ENCODE measurements at regions not wholly inside any gene's neighbourhood (a gene's known extent, or its start where the extent isn't known, plus 50 kb on each side); places are given as distances from the start of the nearest gene placed in this dataset.

- TF ChIP-seq MAX (IDR thresholded peaks at IDR 0.05; ENCODE audit: low read depth) (no peak), EZH2phosphoT487 (IDR thresholded peaks at IDR 0.05; ENCODE audit: borderline replicate concordance, low read depth) (no peak), YY1 (IDR thresholded peaks at IDR 0.05; ENCODE audit: low read depth) (no peak), FOSL2 (IDR thresholded peaks at IDR 0.05; ENCODE audit: borderline replicate concordance, low read depth) (no peak), FOXM1 (IDR thresholded peaks at IDR 0.05; ENCODE audit: low read depth) (no peak), TCF12 (IDR thresholded peaks at IDR 0.05) (no peak), SMC3 (IDR thresholded peaks at IDR 0.05; ENCODE audit: low read depth, low read length) (no peak), SIN3A (IDR thresholded peaks at IDR 0.05; ENCODE audit: borderline replicate concordance, low read depth, low read length) (no peak), FOXJ3 (CRISPR knock-in tag; IDR thresholded peaks at IDR 0.05) (no peak), CHD2 (IDR thresholded peaks at IDR 0.05; ENCODE audit: low read length, partially characterized antibody) (no peak), GABPA (IDR thresholded peaks at IDR 0.05; ENCODE audit: low read depth) (no peak), RCOR1 (IDR thresholded peaks at IDR 0.05; ENCODE audit: low read length) (no peak)
Observed at GRCh38 chr6:44625996-44626395, 238.5 kb downstream of the CDC5L start (continued).

- H3F3A ChIP-seq (replicated peaks; ENCODE audit: insufficient read depth) = no peaks in the 10 kb centered on the region
- 93% methylated on average over 6 of the region's 9 CpGs for WGBS (ENCODE audit: low lambda C conversion rate)
- DNase-seq = no peak
- no peak overlapping the region for H3K4me3 ChIP-seq (ENCODE audit: low read depth in 2 of 2, low read length in 1 of 2)
- no peak overlapping the region for H3K27ac ChIP-seq (ENCODE audit: low read depth in 2 of 2, low read length in 1 of 2)
- H2AFZ ChIP-seq (ENCODE audit: low read depth) = no peak overlapping the region
- H3K9ac ChIP-seq = no peak overlapping the region
- H4K20me1 ChIP-seq (ENCODE audit: insufficient read depth) = no peaks in the 10 kb centered on the region
- no peaks in the 10 kb centered on the region for H3K79me2 ChIP-seq (ENCODE audit: insufficient read depth)
- TF ChIP-seq MXI1 (IDR thresholded peaks at IDR 0.05; ENCODE audit: low read depth, low read length) (no peak), JUND (IDR thresholded peaks at IDR 0.05) (no peak), NRF1 (IDR thresholded peaks at IDR 0.05; ENCODE audit: low read depth, low read length) (no peak), NFIC (IDR thresholded peaks at IDR 0.05; ENCODE audit: borderline replicate concordance) (no peak), YY1 (IDR thresholded peaks at IDR 0.05; ENCODE audit: low read depth) (no peak), CHD2 (IDR thresholded peaks at IDR 0.05; ENCODE audit: low read length, partially characterized antibody) (no peak), REST (IDR thresholded peaks at IDR 0.05; ENCODE audit: low read depth, low read length) (no peak), GATA2 (CRISPR knock-in tag; IDR thresholded peaks at IDR 0.05) (no peak), MAX (IDR thresholded peaks at IDR 0.05; ENCODE audit: low read depth) (no peak), ELF1 (IDR thresholded peaks at IDR 0.05) (no peak), RCOR1 (IDR thresholded peaks at IDR 0.05; ENCODE audit: low read length) (no peak), FOXJ3 (CRISPR knock-in tag; IDR thresholded peaks at IDR 0.05) (no peak), SIN3A (IDR thresholded peaks at IDR 0.05; ENCODE audit: borderline replicate concordance, low read depth, low read length) (no peak)
- CTCF ChIA-PET = interaction anchor here (1.0 kb wide), 1 partner anchor 1088 kb away, joined by 3 read pairs; no protein-coding TSS in a partner anchor
- no peaks in the 10 kb centered on the region for H3K27me3 ChIP-seq (ENCODE audit: insufficient read depth)
- H3K9me3 ChIP-seq = no peaks in the 10 kb centered on the region
- H3K4me2 ChIP-seq = no peak overlapping the region
- H3K9me2 ChIP-seq = no peaks in the 10 kb centered on the region
- H3K4me1 ChIP-seq (ENCODE audit: control insufficient read depth in 1 of 2, insufficient read depth in 2 of 2, low read depth in 1 of 2, low read length in 1 of 2) = no peaks in the 10 kb centered on the region
- H3K36me3 ChIP-seq (replicated peaks in 1 of 2; ENCODE audit: control insufficient read depth in 1 of 2, insufficient read depth in 2 of 2, low read length in 1 of 2) = no peaks in the 10 kb centered on the region
- POLR2A ChIA-PET = no interaction called here
Observed at GRCh38 chr6:44626616-44627015, 239.1 kb downstream of the CDC5L start.

All from SK-N-SH (cell line).